A549 (cell line): ENCODE measurements at regions not wholly inside any gene's neighbourhood (a gene's known extent, or its start where the extent isn't known, plus 50 kb on each side); places are given as distances from the start of the nearest gene placed in this dataset.

Source experiments
- CEBPB ChIP-seq, 2 experiments: fragments of >200 bp in 1 of 2; sonication (Bioruptor Twin) in 1 of 2; formaldehyde crosslinking in 1 of 2; IDR thresholded peaks; 2 replicates each; pipeline ENCODE4 v1.6.1; 2012 to 2016
- ESRRA ChIP-seq: fragments of 150-350 bp; IDR thresholded peaks from 2 replicates; pipeline ENCODE4 v1.6.1; 2014; ENCODE audit warnings: mild to moderate bottlenecking, low read length, borderline replicate concordance
- JUNB ChIP-seq: fragments of >200 bp; sonication (Bioruptor Twin); formaldehyde crosslinking; IDR thresholded peaks from 2 replicates; pipeline ENCODE4 v1.6.1; 2016
- TF ChIP-seq, protein P1 (sequence below): fragments of >200 bp; sonication (Bioruptor Twin); formaldehyde crosslinking; IDR thresholded peaks from 3 replicates; pipeline ENCODE4 v1.5.1; 2016

GRCh38 chr5:165310031-165310430 is 1804.6 kb downstream of the MAT2B start:
- TF ChIP-seq JUNB (no peak), ESRRA (no peak), CEBPB (IDR thresholded peaks at IDR 0.05) (no peak)
- TF ChIP-seq, protein P1, sequence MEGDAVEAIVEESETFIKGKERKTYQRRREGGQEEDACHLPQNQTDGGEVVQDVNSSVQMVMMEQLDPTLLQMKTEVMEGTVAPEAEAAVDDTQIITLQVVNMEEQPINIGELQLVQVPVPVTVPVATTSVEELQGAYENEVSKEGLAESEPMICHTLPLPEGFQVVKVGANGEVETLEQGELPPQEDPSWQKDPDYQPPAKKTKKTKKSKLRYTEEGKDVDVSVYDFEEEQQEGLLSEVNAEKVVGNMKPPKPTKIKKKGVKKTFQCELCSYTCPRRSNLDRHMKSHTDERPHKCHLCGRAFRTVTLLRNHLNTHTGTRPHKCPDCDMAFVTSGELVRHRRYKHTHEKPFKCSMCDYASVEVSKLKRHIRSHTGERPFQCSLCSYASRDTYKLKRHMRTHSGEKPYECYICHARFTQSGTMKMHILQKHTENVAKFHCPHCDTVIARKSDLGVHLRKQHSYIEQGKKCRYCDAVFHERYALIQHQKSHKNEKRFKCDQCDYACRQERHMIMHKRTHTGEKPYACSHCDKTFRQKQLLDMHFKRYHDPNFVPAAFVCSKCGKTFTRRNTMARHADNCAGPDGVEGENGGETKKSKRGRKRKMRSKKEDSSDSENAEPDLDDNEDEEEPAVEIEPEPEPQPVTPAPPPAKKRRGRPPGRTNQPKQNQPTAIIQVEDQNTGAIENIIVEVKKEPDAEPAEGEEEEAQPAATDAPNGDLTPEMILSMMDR, result no peak
